H9 (cell line): ENCODE measurements at regions not wholly inside any gene's neighbourhood (a gene's known extent, or its start where the extent isn't known, plus 50 kb on each side); places are given as distances from the start of the nearest gene placed in this dataset.

Experiments used
- DNase-seq: peaks from one replicate; pipeline ENCODE4 v3.0.0-alpha.2; 2017
- H2AFZ ChIP-seq: one replicate; pipeline ENCODE4 v1.6.1; 2013; ENCODE audit warnings: mild to moderate bottlenecking, low read length, control low read depth, moderate library complexity
- H2AK5ac ChIP-seq: 2 replicates; pipeline ENCODE4 v1.6.1; 2013; ENCODE audit warnings: low read length, control low read depth, mixed read lengths; ENCODE audit not compliant: insufficient read length
- H2BK120ac ChIP-seq: one replicate; pipeline ENCODE4 v1.6.1; 2013; ENCODE audit warnings: low read depth, mild to moderate bottlenecking, low read length, control low read depth, inconsistent platforms; ENCODE audit not compliant: poor library complexity, severe bottlenecking
- H2BK12ac ChIP-seq: 2 replicates; pipeline ENCODE4 v1.6.1; 2013; ENCODE audit warnings: low read length, control low read depth, mixed read lengths, low read depth; ENCODE audit not compliant: insufficient read length
- H2BK15ac ChIP-seq: 2 replicates; pipeline ENCODE4 v1.6.1; 2013; ENCODE audit warnings: low read depth, low read length, control low read depth
- H2BK20ac ChIP-seq: one replicate; pipeline ENCODE4 v1.6.1; 2013; ENCODE audit warnings: low read depth, mild to moderate bottlenecking, low read length, control low read depth, inconsistent platforms; ENCODE audit not compliant: poor library complexity, severe bottlenecking
- H2BK5ac ChIP-seq: 2 replicates; pipeline ENCODE4 v1.6.1; 2013; ENCODE audit warnings: low read length, control low read depth, mixed read lengths; ENCODE audit not compliant: insufficient read length
- H3K14ac ChIP-seq: 2 replicates; pipeline ENCODE4 v1.6.1; 2013; ENCODE audit warnings: low read length, control low read depth; ENCODE audit not compliant: insufficient read depth
- H3K18ac ChIP-seq: 2 replicates; pipeline ENCODE4 v1.6.1; 2013; ENCODE audit warnings: low read depth, mild to moderate bottlenecking, mixed read lengths, low read length, control low read depth; ENCODE audit not compliant: insufficient read length
- H3K23ac ChIP-seq: 2 replicates; pipeline ENCODE4 v1.6.1; 2013; ENCODE audit warnings: low read length, control low read depth, mixed read lengths, low read depth; ENCODE audit not compliant: insufficient read length
- H3K23me2 ChIP-seq: 2 replicates; pipeline ENCODE4 v1.6.1; 2013; ENCODE audit warnings: low read depth, mild to moderate bottlenecking, mixed read lengths, low read length, control low read depth; ENCODE audit not compliant: insufficient read length, poor library complexity, severe bottlenecking
- H3K27ac ChIP-seq: 2 replicates; pipeline ENCODE4 v1.5.1; 2013; ENCODE audit warnings: low read length, control low read depth, mixed read lengths, low read depth; ENCODE audit not compliant: insufficient read length
- H3K27me3 ChIP-seq: 2 replicates; pipeline ENCODE4 v1.6.1; 2013; ENCODE audit warnings: low read length, control low read depth, inconsistent platforms; ENCODE audit not compliant: insufficient read depth
- H3K4ac ChIP-seq: 2 replicates; pipeline ENCODE4 v1.6.1; 2013; ENCODE audit warnings: low read depth, mild to moderate bottlenecking, control low read depth, inconsistent platforms, low read length, moderate library complexity
- H3K4me1 ChIP-seq: 2 replicates; pipeline ENCODE4 v1.6.1; 2013; ENCODE audit warnings: low read length, control low read depth, inconsistent platforms; ENCODE audit not compliant: insufficient read depth
- H3K4me2 ChIP-seq: 2 replicates; pipeline ENCODE4 v1.6.1; 2013; ENCODE audit warnings: low read length, control low read depth, mixed read lengths; ENCODE audit not compliant: insufficient read length, insufficient read depth
- H3K56ac ChIP-seq: 2 replicates; pipeline ENCODE4 v1.6.1; 2013; ENCODE audit warnings: low read depth, mild to moderate bottlenecking, mixed read lengths, low read length, control low read depth; ENCODE audit not compliant: insufficient read length
- H3K79me1 ChIP-seq: 2 replicates; pipeline ENCODE4 v1.6.1; 2013; ENCODE audit warnings: low read depth, mild to moderate bottlenecking, moderate library complexity, low read length, control low read depth, inconsistent platforms; ENCODE audit not compliant: insufficient read depth, poor library complexity, severe bottlenecking
- H3K79me2 ChIP-seq: 2 replicates; pipeline ENCODE4 v1.6.1; 2013; ENCODE audit warnings: low read length, control low read depth, inconsistent platforms; ENCODE audit not compliant: insufficient read depth
- H3K9ac ChIP-seq: 2 replicates; pipeline ENCODE4 v1.6.1; 2013; ENCODE audit warnings: low read length, control low read depth, mixed read lengths; ENCODE audit not compliant: insufficient read length; ENCODE audit errors: extremely low read depth
- H3K9me3 ChIP-seq: one replicate; pipeline ENCODE4 v1.6.1; 2013; ENCODE audit warnings: low read depth, low read length, inconsistent platforms; ENCODE audit not compliant: control insufficient read depth
- H3T11ph ChIP-seq: one replicate; pipeline ENCODE4 v1.6.1; 2013; ENCODE audit warnings: mild to moderate bottlenecking, low read length, control low read depth, inconsistent platforms
- H4K20me1 ChIP-seq: one replicate; pipeline ENCODE4 v1.6.1; 2013; ENCODE audit not compliant: control insufficient read depth, insufficient read length, insufficient read depth
- H4K5ac ChIP-seq: 2 replicates; pipeline ENCODE4 v1.6.1; 2013; ENCODE audit warnings: low read depth, mild to moderate bottlenecking, mixed read lengths, low read length, control low read depth; ENCODE audit not compliant: insufficient read length
- H4K8ac ChIP-seq: replicated peaks from 2 replicates; pipeline ENCODE4 v1.6.1; 2013; ENCODE audit warnings: low read length, control low read depth, mixed read lengths, low read depth; ENCODE audit not compliant: insufficient read length
- H4K91ac ChIP-seq: 2 replicates; pipeline ENCODE4 v1.6.1; 2013; ENCODE audit warnings: low read depth, mild to moderate bottlenecking, moderate library complexity, mixed read lengths, low read length, control low read depth; ENCODE audit not compliant: insufficient read length
- H3K27ac Mint-ChIP-seq, 3 experiments: 2 replicates in 2 of 3; 3 replicates in 1 of 3; pipeline ENCODE4 v1.8.0; 2020 to 2021; ENCODE audit warnings: mixed read lengths in 3 of 3, mild to moderate bottlenecking in 1 of 3, moderate library complexity in 1 of 3
- H3K27me3 Mint-ChIP-seq: 2 replicates; pipeline ENCODE4 v1.8.0; 2021; ENCODE audit warnings: low read depth, mild to moderate bottlenecking, moderate library complexity, mixed read lengths
- H3K36me3 Mint-ChIP-seq, 3 experiments: 2 replicates in 2 of 3; 3 replicates in 1 of 3; pipeline ENCODE4 v1.8.0; 2020 to 2021; ENCODE audit warnings: low read depth in 3 of 3, mixed read lengths in 3 of 3; ENCODE audit not compliant: insufficient read depth in 1 of 3
- H3K4me1 Mint-ChIP-seq, 2 experiments: 2 replicates each; pipeline ENCODE4 v1.8.0; 2020; ENCODE audit warnings: mixed read lengths in 2 of 2
- H3K4me3 Mint-ChIP-seq, 2 experiments: 2 replicates in 1 of 2; 3 replicates in 1 of 2; pipeline ENCODE4 v1.8.0; 2020 to 2021; ENCODE audit warnings: mild to moderate bottlenecking in 2 of 2, mixed read lengths in 2 of 2, moderate library complexity in 1 of 2
- H3K9me3 Mint-ChIP-seq, 2 experiments: 2 replicates in 1 of 2; 3 replicates in 1 of 2; pipeline ENCODE4 v1.8.0; 2020; ENCODE audit warnings: mild to moderate bottlenecking in 2 of 2, mixed read lengths in 2 of 2, moderate library complexity in 1 of 2
- CTCF ChIP-seq: fragments of 200-600 bp; sonication (generic); conservative IDR thresholded peaks from 3 replicates; pipeline ENCODE4 v1.8.0; 2021; ENCODE audit warnings: antibody characterized with exemption, mild to moderate bottlenecking
- WGBS: extraction: QIAGEN DNeasy Blood & Tissue Kit; methylation state at CpG from one replicate; pipeline ENCODE4 v1.1.7; 2013; ENCODE audit warnings: missing lambda C conversion rate, low lambda C conversion rate, mixed read lengths; ENCODE audit not compliant: insufficient read length; ENCODE audit errors: extremely low coverage; 5-methylcytosine and 5-hydroxymethylcytosine counted together

GRCh38 chr2:152924722-152925121, 206.3 kb downstream of the ARL6IP6 start:
- Histone ChIP-seq H3K23me2 (no peaks in the 10 kb centered on the region), H2AFZ (no peak overlapping the region), H3K23ac (no peak overlapping the region), H2BK120ac (no peak overlapping the region), H4K8ac (no peak overlapping the region), H2BK20ac (no peak overlapping the region), H3K14ac (no peak overlapping the region), H3T11ph (no peak overlapping the region), H3K27me3 (no peaks in the 10 kb centered on the region), H2BK5ac (no peak overlapping the region), H4K5ac (no peak overlapping the region), H4K91ac (no peak overlapping the region), H3K79me2 (no peaks in the 10 kb centered on the region), H4K20me1 (no peaks in the 10 kb centered on the region), H3K56ac (no peak overlapping the region), H3K18ac (no peak overlapping the region), H2BK15ac (no peak overlapping the region), H3K4me2 (no peak overlapping the region), H2AK5ac (no peak overlapping the region), H3K9ac (no peak overlapping the region), H3K4me1 (no peaks in the 10 kb centered on the region), H3K4ac (no peak overlapping the region), H2BK12ac (no peak overlapping the region), H3K79me1 (no peaks in the 10 kb centered on the region), H3K9me3 (no peaks in the 10 kb centered on the region), H3K27ac (no peak overlapping the region)
- no peak for TF ChIP-seq CTCF
- peaks cover 2% of the 10 kb centered on the region; the same call in 1 of the 2 replicates for H3K27me3 Mint-ChIP-seq
- no CpG with 5 or more reads among the region's 3 CpGs for WGBS
- DNase-seq, result no peak
- H3K27ac Mint-ChIP-seq, result no peak overlapping the region
- no peak overlapping the region for H3K4me3 Mint-ChIP-seq
- H3K36me3 Mint-ChIP-seq, result no peaks in the 10 kb centered on the region
- H3K4me1 Mint-ChIP-seq, result peaks cover 2 to 5% of the 10 kb centered on the region in 2 experiments; a peak in 3 of 4 replicates
- H3K9me3 Mint-ChIP-seq, result no peaks in the 10 kb centered on the region
